H1 (cell line): ENCODE measurements at regions not wholly inside any gene's neighbourhood (a gene's known extent, or its start where the extent isn't known, plus 50 kb on each side); places are given as distances from the start of the nearest gene placed in this dataset.

Experiments
- CTCF ChIA-PET: fragments of 300-600 bp; sonication (Branson Sonifier 250); formaldehyde crosslinking; loops from one replicate; lab custom pipeline; 2021; ENCODE audit not compliant: partially characterized antibody; lab: Charles Lee
- POLR2A ChIA-PET: fragments of 300-600 bp; sonication (Branson Sonifier 250); formaldehyde crosslinking; loops from one replicate; lab custom pipeline; 2021; ENCODE audit warnings: inconsistent platforms; ENCODE audit not compliant: partially characterized antibody; lab: Charles Lee
- DNase-seq, 2 experiments: peaks; one replicate each; pipeline versions ENCODE4 v3.0.0 to v3.0.0-alpha.2; 2010 to 2022; ENCODE audit warnings: low spot score in 2 of 2, low read depth in 1 of 2, mixed read lengths in 1 of 2
- FAIRE-seq: peaks from 2 replicates; lab custom pipeline; 2011; peaks lifted over from hg19 to GRCh38; lab: Jason Lieb, UNC
- H2AFZ ChIP-seq: 2 replicates; pipeline ENCODE4 v1.8.1; 2012; ENCODE audit warnings: low read length, inconsistent platforms
- H2AK5ac ChIP-seq: 2 replicates; pipeline ENCODE4 v1.6.1; 2013; ENCODE audit warnings: low read depth, low read length
- H2BK120ac ChIP-seq: replicated peaks from 2 replicates; pipeline ENCODE3; 2013; ENCODE audit warnings: low read depth, low read length, inconsistent platforms
- H2BK12ac ChIP-seq: 2 replicates; pipeline ENCODE4 v1.6.1; 2013; ENCODE audit warnings: low read depth, low read length
- H2BK15ac ChIP-seq: 2 replicates; pipeline ENCODE4 v1.6.1; 2013; ENCODE audit warnings: low read length
- H2BK20ac ChIP-seq: 2 replicates; pipeline ENCODE4 v1.6.1; 2013; ENCODE audit warnings: low read length
- H2BK5ac ChIP-seq: 2 replicates; pipeline ENCODE4 v1.6.1; 2013; ENCODE audit warnings: low read depth, low read length
- H3K14ac ChIP-seq: 2 replicates; pipeline ENCODE4 v1.6.1; 2013; ENCODE audit warnings: inconsistent platforms; ENCODE audit not compliant: insufficient read length
- H3K18ac ChIP-seq: 2 replicates; pipeline ENCODE4 v1.6.1; 2013; ENCODE audit warnings: low read length; ENCODE audit errors: extremely low read depth
- H3K23ac ChIP-seq: 2 replicates; pipeline ENCODE4 v1.6.1; 2013; ENCODE audit warnings: inconsistent platforms; ENCODE audit not compliant: insufficient read length
- H3K23me2 ChIP-seq: 2 replicates; pipeline ENCODE4 v1.6.1; 2013; ENCODE audit warnings: low read depth, low read length
- H3K27ac ChIP-seq: 2 replicates; pipeline ENCODE4 v1.6.1; 2011; ENCODE audit warnings: low read depth, low read length, inconsistent platforms
- H3K27me3 ChIP-seq, 4 experiments: replicated peaks in 1 of 4; 1 replicate in 1 of 4; 2 replicates in 3 of 4; pipeline versions ENCODE4 v1.6.1 to v1.8.1; 2011 to 2013; ENCODE audit warnings: low read length in 3 of 4, mild to moderate bottlenecking in 3 of 4, inconsistent platforms in 2 of 4, mixed read lengths in 2 of 4, moderate library complexity in 1 of 4; ENCODE audit not compliant: control insufficient read depth in 3 of 4, insufficient read depth in 3 of 4; ENCODE audit errors: extremely low read depth in 1 of 4
- H3K36me3 ChIP-seq, 4 experiments: 2 replicates each; pipeline versions ENCODE4 v1.6.1 to v1.8.1; 2011 to 2013; ENCODE audit warnings: mild to moderate bottlenecking in 4 of 4, low read length in 3 of 4, moderate library complexity in 2 of 4, control low read depth in 1 of 4, inconsistent platforms in 1 of 4; ENCODE audit not compliant: insufficient read depth in 4 of 4, control insufficient read depth in 2 of 4
- H3K4ac ChIP-seq: replicated peaks from 2 replicates; pipeline ENCODE3; 2013; ENCODE audit warnings: low read length, low read depth, mixed read lengths, inconsistent platforms; ENCODE audit not compliant: insufficient read length
- H3K4me1 ChIP-seq, 4 experiments: replicated peaks in 1 of 4; 1 replicate in 1 of 4; 2 replicates in 3 of 4; pipeline versions ENCODE4 v1.6.1 to v1.8.1; 2011 to 2013; ENCODE audit warnings: low read length in 3 of 4, inconsistent platforms in 2 of 4, mixed read lengths in 1 of 4; ENCODE audit not compliant: insufficient read depth in 4 of 4, control insufficient read depth in 3 of 4
- H3K4me2 ChIP-seq, 2 experiments: 2 replicates each; pipeline versions ENCODE4 v1.6.1 to v1.8.1; 2011 to 2013; ENCODE audit warnings: low read depth in 2 of 2, low read length in 2 of 2, control low read depth in 1 of 2, inconsistent platforms in 1 of 2, mild to moderate bottlenecking in 1 of 2; ENCODE audit not compliant: insufficient read depth in 1 of 2
- H3K4me3 ChIP-seq, 4 experiments: fragments of 200-600, 300-600 bp in 1 of 4; sonication (generic), shearing (Covaris generic), sonication (Bioruptor Twin) in 1 of 4; 2 replicates each; pipeline versions ENCODE4 v1.5.1 to v1.8.1; 2011 to 2016; ENCODE audit warnings: low read length in 4 of 4, low read depth in 3 of 4, control low read depth in 2 of 4, inconsistent platforms in 2 of 4, mild to moderate bottlenecking in 2 of 4, mixed read lengths in 1 of 4, moderate library complexity in 1 of 4; ENCODE audit not compliant: insufficient read depth in 2 of 4; ENCODE audit errors: extremely low read depth in 1 of 4
- H3K56ac ChIP-seq: replicated peaks from 2 replicates; pipeline ENCODE3; 2013; ENCODE audit warnings: low read depth, mild to moderate bottlenecking, mixed read lengths, low read length, inconsistent platforms; ENCODE audit not compliant: insufficient read length
- H3K79me1 ChIP-seq: 2 replicates; pipeline ENCODE4 v1.6.1; 2013; ENCODE audit warnings: low read depth, low read length, control low read depth
- H3K79me2 ChIP-seq, 2 experiments: 2 replicates each; pipeline versions ENCODE4 v1.6.1 to v1.8.1; 2012 to 2013; ENCODE audit warnings: low read length in 2 of 2, mild to moderate bottlenecking in 2 of 2, inconsistent platforms in 1 of 2; ENCODE audit not compliant: insufficient read depth in 2 of 2, control insufficient read depth in 1 of 2
- H3K9ac ChIP-seq, 4 experiments: replicated peaks in 1 of 4; 1 replicate in 1 of 4; 2 replicates in 3 of 4; pipeline versions ENCODE4 v1.6.1 to v1.8.1; 2011 to 2013; ENCODE audit warnings: low read depth in 3 of 4, low read length in 3 of 4, control low read depth in 2 of 4, mild to moderate bottlenecking in 2 of 4, moderate library complexity in 2 of 4, inconsistent platforms in 1 of 4; ENCODE audit errors: extremely low read depth in 1 of 4
- H3K9me3 ChIP-seq, 2 experiments: 2 replicates each; pipeline versions ENCODE4 v1.6.1 to v1.8.1; 2012 to 2013; ENCODE audit warnings: mild to moderate bottlenecking in 2 of 2, moderate library complexity in 2 of 2, control low read depth in 1 of 2, inconsistent platforms in 1 of 2, low read depth in 1 of 2, low read length in 1 of 2, mixed read lengths in 1 of 2; ENCODE audit not compliant: insufficient read depth in 2 of 2
- H4K20me1 ChIP-seq, 2 experiments: replicated peaks in 1 of 2; 2 replicates each; pipeline versions ENCODE3 to v1.8.1; 2011 to 2013; ENCODE audit warnings: inconsistent platforms in 2 of 2, low read length in 2 of 2, mild to moderate bottlenecking in 1 of 2; ENCODE audit not compliant: insufficient read depth in 2 of 2, control insufficient read depth in 1 of 2
- H4K5ac ChIP-seq: 2 replicates; pipeline ENCODE4 v1.6.1; 2013; ENCODE audit warnings: low read length, low read depth, mixed read lengths, inconsistent platforms; ENCODE audit not compliant: insufficient read length
- H4K8ac ChIP-seq: 2 replicates; pipeline ENCODE4 v1.8.0; 2013; ENCODE audit warnings: mild to moderate bottlenecking, moderate library complexity, low read length, inconsistent platforms; ENCODE audit not compliant: insufficient read depth; ENCODE audit errors: extremely low read depth
- H4K91ac ChIP-seq: replicated peaks from 2 replicates; pipeline ENCODE3; 2013; ENCODE audit warnings: low read length, mixed read lengths, inconsistent platforms; ENCODE audit not compliant: insufficient read length
- CBX5 ChIP-seq: fragments of 300-800, 300-1000 bp; sonication (generic); IDR thresholded peaks from 2 replicates; pipeline ENCODE4 v1.7.1; 2016; ENCODE audit warnings: antibody characterized with exemption, low read length, low read depth
- CEBPB ChIP-seq: IDR thresholded peaks from 2 replicates; pipeline ENCODE4 v1.6.1; 2012; ENCODE audit warnings: low read depth, low read length
- CHD2 ChIP-seq: IDR thresholded peaks from 2 replicates; pipeline ENCODE4 v1.6.1; 2012; ENCODE audit warnings: low read length, improper control_type of control experiment
- E2F6 ChIP-seq: IDR thresholded peaks from 2 replicates; pipeline ENCODE4 v1.6.1; 2012; ENCODE audit warnings: inconsistent platforms
- EP300 ChIP-seq, 2 experiments: IDR thresholded peaks; 1 replicate in 1 of 2; 2 replicates in 1 of 2; pipeline ENCODE4 v1.6.1; 2011 to 2012; ENCODE audit warnings: low read depth in 2 of 2, low read length in 2 of 2, mild to moderate bottlenecking in 2 of 2, borderline replicate concordance in 1 of 2, inconsistent platforms in 1 of 2, moderate library complexity in 1 of 2
- POLR2AphosphoS5 ChIP-seq: IDR thresholded peaks from 2 replicates; pipeline ENCODE4 v1.6.1; 2011; ENCODE audit warnings: low read depth, low read length
- RXRA ChIP-seq: IDR thresholded peaks from 2 replicates; pipeline ENCODE4 v1.6.1; 2011; ENCODE audit warnings: low read depth, mild to moderate bottlenecking, low read length, moderate library complexity; ENCODE audit not compliant: insufficient read depth
- SIN3A ChIP-seq, 2 experiments: IDR thresholded peaks in 1 of 2; conservative IDR thresholded peaks in 1 of 2; 2 replicates each; pipeline ENCODE4 v1.6.1; 2011 to 2012; ENCODE audit warnings: low read length in 2 of 2, improper control_type of control experiment in 1 of 2, low read depth in 1 of 2, mild to moderate bottlenecking in 1 of 2
- SP1 ChIP-seq: IDR thresholded peaks from 2 replicates; pipeline ENCODE4 v1.6.1; 2011; ENCODE audit warnings: low read depth, low read length
- SP4 ChIP-seq: IDR thresholded peaks from 2 replicates; pipeline ENCODE4 v1.6.1; 2012; ENCODE audit warnings: low read length, inconsistent platforms
- WGBS, 2 experiments: shearing (Covaris generic) in 1 of 2; methylation state at CpG; one replicate each; pipeline versions ENCODE4 v1.1.6 to v1.1.7; 2013 to 2015; ENCODE audit warnings: low lambda C conversion rate in 2 of 2, mixed read lengths in 2 of 2, inconsistent platforms in 1 of 2, low coverage in 1 of 2, missing lambda C conversion rate in 1 of 2; ENCODE audit not compliant: insufficient replicate concordance in 2 of 2, insufficient coverage in 1 of 2, insufficient read length in 1 of 2; ENCODE audit errors: extremely low coverage in 1 of 2, missing lambda C conversion rate in 1 of 2; 5-methylcytosine and 5-hydroxymethylcytosine counted together

- CTCF ChIA-PET, result interaction anchor here (2.1 kb wide), 1 partner anchor 146 kb away, joined by 6 read pairs; no protein-coding TSS in a partner anchor
- Histone ChIP-seq H3K9me3 (no peaks in the 10 kb centered on the region), H2BK5ac (no peak overlapping the region), H3K4me1 (peaks cover 0 to 4% (median 0%) of the 10 kb centered on the region in 4 experiments; a peak in 2 of 7 replicates), H3K4me3 (no peak overlapping the region), H4K8ac (no peak overlapping the region), H3K36me3 (no peaks in the 10 kb centered on the region), H4K20me1 (no peaks in the 10 kb centered on the region), H3K4ac (no peak overlapping the region), H3K14ac (no peak overlapping the region), H2AK5ac (no peak overlapping the region), H3K56ac (no peak overlapping the region), H3K9ac (no peak overlapping the region), H3K27me3 (no peaks in the 10 kb centered on the region), H2BK12ac (no peak overlapping the region), H3K23me2 (no peaks in the 10 kb centered on the region), H3K4me2 (no peak overlapping the region), H3K27ac (no peak overlapping the region), H3K79me2 (no peaks in the 10 kb centered on the region), H2BK120ac (no peak overlapping the region), H4K91ac (no peak overlapping the region), H3K79me1 (no peaks in the 10 kb centered on the region), H2BK15ac (no peak overlapping the region), H3K18ac (no peak overlapping the region), H4K5ac (no peak overlapping the region), H2BK20ac (no peak overlapping the region), H3K23ac (no peak overlapping the region), H2AFZ (no peak overlapping the region)
- no peak for TF ChIP-seq EP300 (IDR thresholded peaks at IDR 0.05; ENCODE audit: borderline replicate concordance in 1 of 2, low read depth in 2 of 2, low read length in 2 of 2)
- no peak for TF ChIP-seq E2F6
- TF ChIP-seq CHD2, result no peak
- no peak for TF ChIP-seq SIN3A (conservative IDR thresholded peaks at IDR 0.05 in 1 of 2, IDR thresholded peaks at IDR 0.05 in 1 of 2; ENCODE audit: low read depth in 1 of 2, low read length in 2 of 2)
- no peak for TF ChIP-seq CBX5
- no peak for TF ChIP-seq SP4
- TF ChIP-seq POLR2AphosphoS5, result no peak
- TF ChIP-seq RXRA, result no peak
- TF ChIP-seq CEBPB, result no peak
- no peak for TF ChIP-seq SP1
- POLR2A ChIA-PET, result no interaction called here
- 92% methylated on average over 1 of the region's 1 CpG; no CpG with 5 or more reads in 1 of the 2 experiments for WGBS, 2 experiments
- no peak for DNase-seq
- no peak for FAIRE-seq
Observed at GRCh38 chr1:101142244-101142643, 94.6 kb upstream of the S1PR1 start.
